ENCODE measurements at regions not wholly inside any gene's neighbourhood (a gene's known extent, or its start where the extent isn't known, plus 50 kb on each side); places are given as distances from the start of the nearest gene placed in this dataset.

DNA sequence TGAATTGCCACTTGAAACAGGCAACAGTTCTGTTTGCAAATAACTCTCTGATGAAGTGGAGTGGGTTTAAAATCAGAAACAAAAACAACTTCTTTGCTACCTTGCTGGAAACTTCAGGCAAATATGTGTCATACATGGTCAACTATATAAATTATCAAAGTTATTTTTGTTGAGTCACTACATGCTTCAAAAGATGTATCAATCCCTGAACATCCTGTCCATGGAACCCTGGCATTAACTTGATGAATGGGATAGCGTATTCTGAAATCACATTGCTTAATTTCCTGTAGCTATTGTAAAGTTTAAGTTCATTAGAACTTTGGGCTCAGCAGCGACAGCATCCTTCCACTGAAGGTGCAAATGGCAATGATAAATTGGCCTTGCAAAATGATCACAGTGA, 213.6 kb upstream of the MAF start:
- no peak for DNase-seq (ENCODE audit: low spot score)
- peaks cover 14% of the 10 kb centered on the region for H3K4me1 Mint-ChIP-seq (ENCODE audit: low read depth)
- peaks cover 2% of the 10 kb centered on the region for H3K27me3 Mint-ChIP-seq (ENCODE audit: low read depth)
- TF ChIP-seq, protein P1, sequence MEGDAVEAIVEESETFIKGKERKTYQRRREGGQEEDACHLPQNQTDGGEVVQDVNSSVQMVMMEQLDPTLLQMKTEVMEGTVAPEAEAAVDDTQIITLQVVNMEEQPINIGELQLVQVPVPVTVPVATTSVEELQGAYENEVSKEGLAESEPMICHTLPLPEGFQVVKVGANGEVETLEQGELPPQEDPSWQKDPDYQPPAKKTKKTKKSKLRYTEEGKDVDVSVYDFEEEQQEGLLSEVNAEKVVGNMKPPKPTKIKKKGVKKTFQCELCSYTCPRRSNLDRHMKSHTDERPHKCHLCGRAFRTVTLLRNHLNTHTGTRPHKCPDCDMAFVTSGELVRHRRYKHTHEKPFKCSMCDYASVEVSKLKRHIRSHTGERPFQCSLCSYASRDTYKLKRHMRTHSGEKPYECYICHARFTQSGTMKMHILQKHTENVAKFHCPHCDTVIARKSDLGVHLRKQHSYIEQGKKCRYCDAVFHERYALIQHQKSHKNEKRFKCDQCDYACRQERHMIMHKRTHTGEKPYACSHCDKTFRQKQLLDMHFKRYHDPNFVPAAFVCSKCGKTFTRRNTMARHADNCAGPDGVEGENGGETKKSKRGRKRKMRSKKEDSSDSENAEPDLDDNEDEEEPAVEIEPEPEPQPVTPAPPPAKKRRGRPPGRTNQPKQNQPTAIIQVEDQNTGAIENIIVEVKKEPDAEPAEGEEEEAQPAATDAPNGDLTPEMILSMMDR (IDR thresholded peaks at IDR 0.05) = no peak
- H3K4me3 Mint-ChIP-seq (ENCODE audit: unreplicated experiment) = no peak overlapping the region
- H3K27ac Mint-ChIP-seq (ENCODE audit: unreplicated experiment) = no peak overlapping the region
- H3K9me3 Mint-ChIP-seq (ENCODE audit: low read depth) = no peaks in the 10 kb centered on the region
- no peaks in the 10 kb centered on the region for H3K36me3 Mint-ChIP-seq (ENCODE audit: low read depth)

DNA sequence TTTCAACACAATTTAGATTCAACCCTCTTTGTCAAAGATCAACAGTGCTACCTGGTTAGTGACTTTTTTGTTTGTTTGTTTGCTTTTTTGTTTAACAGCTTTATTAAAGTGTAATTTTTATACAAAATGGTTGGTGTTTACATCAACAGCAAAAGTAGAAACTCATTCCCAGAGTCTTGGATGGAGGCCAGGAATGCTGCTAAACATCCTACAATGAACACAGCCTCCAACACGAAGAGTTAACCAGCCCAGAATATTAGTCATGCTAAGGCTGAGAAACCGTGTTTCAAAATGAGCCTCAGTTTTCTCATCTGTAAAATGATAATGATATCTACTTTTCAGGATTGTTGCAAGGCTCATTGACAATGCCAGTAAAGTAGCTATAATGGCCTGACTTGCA, 211.0 kb upstream of the MAF start:
- DNase-seq (ENCODE audit: low spot score) = no peak
- Mint-ChIP-seq H3K4me3 (ENCODE audit: unreplicated experiment) (no peak overlapping the region), H3K27ac (ENCODE audit: unreplicated experiment) (no peak overlapping the region), H3K4me1 (ENCODE audit: low read depth) (peaks cover 14% of the 10 kb centered on the region), H3K36me3 (ENCODE audit: low read depth) (no peaks in the 10 kb centered on the region), H3K27me3 (ENCODE audit: low read depth) (peaks cover 5% of the 10 kb centered on the region), H3K9me3 (ENCODE audit: low read depth) (peaks cover 3% of the 10 kb centered on the region)
- TF ChIP-seq, protein P1 (IDR thresholded peaks at IDR 0.05) = no peak

DNA sequence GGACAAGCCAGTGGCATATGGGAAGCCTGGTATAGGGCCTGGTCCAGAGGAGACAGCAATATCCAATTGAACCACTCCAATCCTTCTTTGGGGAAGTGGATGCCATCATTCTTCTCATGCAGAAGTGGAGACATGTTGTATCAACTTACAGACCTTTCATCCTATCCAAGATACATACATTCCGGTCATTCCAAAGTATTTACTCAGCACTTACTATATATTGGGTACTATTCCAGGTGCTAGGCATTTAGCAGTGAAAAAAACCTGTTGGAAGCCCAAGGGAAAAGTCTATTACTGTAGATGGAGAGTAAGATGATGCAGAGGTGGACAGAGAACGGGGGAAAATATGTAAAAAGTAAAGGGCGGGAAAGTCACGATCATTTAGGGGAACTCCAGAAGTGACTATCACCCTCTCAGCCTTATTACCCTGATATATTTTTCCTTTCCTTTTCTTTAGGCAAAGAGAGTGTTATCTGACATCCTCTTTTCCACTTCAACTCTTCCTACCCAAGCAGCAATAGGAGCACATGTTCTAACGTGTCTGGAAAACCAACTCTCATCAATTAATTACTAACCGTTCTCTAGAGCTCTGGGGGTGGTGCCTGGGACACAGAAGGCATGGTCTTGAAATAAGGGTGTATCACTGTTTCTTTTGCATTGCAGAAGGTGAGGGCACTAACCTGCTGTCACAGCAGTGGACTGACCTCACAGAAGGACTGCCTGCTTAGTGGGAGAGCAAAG, 210.1 kb upstream of the MAF start:
- no peak overlapping the region for H3K27ac Mint-ChIP-seq (ENCODE audit: unreplicated experiment)
- TF ChIP-seq, protein P1 (IDR thresholded peaks at IDR 0.05) = no peak
- peaks cover 5% of the 10 kb centered on the region for H3K27me3 Mint-ChIP-seq (ENCODE audit: low read depth)
- DNase-seq (ENCODE audit: low spot score) = no peak
- H3K36me3 Mint-ChIP-seq (ENCODE audit: low read depth) = no peaks in the 10 kb centered on the region
- no peak overlapping the region for H3K4me3 Mint-ChIP-seq (ENCODE audit: unreplicated experiment)
- H3K4me1 Mint-ChIP-seq (ENCODE audit: low read depth) = peaks cover 16% of the 10 kb centered on the region
- peaks cover 3% of the 10 kb centered on the region for H3K9me3 Mint-ChIP-seq (ENCODE audit: low read depth)

DNA sequence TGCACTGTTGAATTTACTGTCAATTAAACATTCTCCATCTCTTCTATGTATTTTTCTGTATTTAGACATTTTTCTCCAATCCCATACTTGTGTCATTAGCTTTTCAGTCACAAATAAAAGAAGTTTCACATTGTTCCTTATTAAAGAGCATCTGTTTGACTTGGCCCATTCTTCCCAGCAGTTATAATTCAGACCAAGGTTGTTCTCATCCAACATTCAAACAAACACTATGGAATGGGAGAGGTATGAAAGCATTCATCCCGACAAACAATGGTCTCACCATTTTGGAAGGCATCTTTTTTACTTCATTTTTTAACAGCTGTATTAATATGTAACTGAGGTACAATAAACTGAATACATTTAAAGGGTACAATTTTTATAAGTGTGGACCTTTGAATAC, 208.8 kb upstream of the MAF start:
- Mint-ChIP-seq H3K27ac (ENCODE audit: unreplicated experiment) (no peak overlapping the region), H3K9me3 (ENCODE audit: low read depth) (peaks cover 3% of the 10 kb centered on the region), H3K27me3 (ENCODE audit: low read depth) (peaks cover 5% of the 10 kb centered on the region), H3K36me3 (ENCODE audit: low read depth) (no peaks in the 10 kb centered on the region), H3K4me3 (ENCODE audit: unreplicated experiment) (no peak overlapping the region), H3K4me1 (ENCODE audit: low read depth) (peaks cover 16% of the 10 kb centered on the region)
- DNase-seq (ENCODE audit: low spot score) = no peak
- TF ChIP-seq, protein P1 (IDR thresholded peaks at IDR 0.05) = no peak

DNA sequence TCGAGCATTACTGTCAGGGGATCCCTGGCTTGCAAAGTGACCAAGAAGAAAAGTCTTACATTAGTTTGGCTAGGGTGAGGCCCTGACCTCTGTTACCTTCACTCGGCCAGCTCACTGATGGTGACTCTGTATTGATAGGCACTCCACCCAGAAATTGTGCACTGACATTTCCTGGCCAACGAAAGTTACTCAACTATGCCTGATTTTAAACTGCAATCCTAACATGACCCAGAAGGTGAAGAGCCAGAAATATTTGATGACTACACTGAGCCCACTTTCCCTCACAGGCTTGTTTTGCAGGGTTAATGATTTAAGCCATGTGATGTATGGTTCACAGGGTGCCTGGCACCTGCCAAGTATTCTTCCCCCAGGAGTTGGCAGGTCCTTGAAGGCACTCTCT, 208.2 kb upstream of the MAF start:
- TF ChIP-seq, protein P1 (IDR thresholded peaks at IDR 0.05) = no peak
- DNase-seq (ENCODE audit: low spot score) = no peak
- H3K27ac Mint-ChIP-seq (ENCODE audit: unreplicated experiment) = no peak overlapping the region
- H3K36me3 Mint-ChIP-seq (ENCODE audit: low read depth) = no peaks in the 10 kb centered on the region
- peaks cover 16% of the 10 kb centered on the region for H3K4me1 Mint-ChIP-seq (ENCODE audit: low read depth)
- H3K9me3 Mint-ChIP-seq (ENCODE audit: low read depth) = peaks cover 3% of the 10 kb centered on the region
- H3K4me3 Mint-ChIP-seq (ENCODE audit: unreplicated experiment) = no peak overlapping the region
- peaks cover 5% of the 10 kb centered on the region for H3K27me3 Mint-ChIP-seq (ENCODE audit: low read depth)
